D721Med (cell line): ENCODE measurements at regions not wholly inside any gene's neighbourhood (a gene's known extent, or its start where the extent isn't known, plus 50 kb on each side); places are given as distances from the start of the nearest gene placed in this dataset.

Source experiments
- DNase-seq: peaks from one replicate; pipeline ENCODE4 v3.0.0; 2011; ENCODE audit warnings: low spot score; ENCODE audit not compliant: insufficient read length
- FAIRE-seq: peaks from 2 replicates; lab custom pipeline; 2011; peaks lifted over from hg19 to GRCh38; lab: Jason Lieb, UNC
- CTCF ChIP-seq: IDR thresholded peaks from 2 replicates; pipeline ENCODE4 v1.5.1; 2012; ENCODE audit warnings: mild to moderate bottlenecking, control low read depth; ENCODE audit not compliant: insufficient read depth; ENCODE audit errors: missing control alignments

GRCh38 chr16:79658301-79659033 lies 57.9 kb upstream of the MAF start:
- no peak for TF ChIP-seq CTCF
- DNase-seq (no peak), FAIRE-seq (no peak)

GRCh38 chr16:79656553-79657115 lies 56.1 kb upstream of the MAF start:
- DNase-seq, result no peak
- no peak for TF ChIP-seq CTCF
- FAIRE-seq, result no peak

- no peak for DNase-seq
- no peak for TF ChIP-seq CTCF
- FAIRE-seq, result no peak
Observed at GRCh38 chr16:79653373-79653891, 52.9 kb upstream of the MAF start.

- FAIRE-seq (no peak), DNase-seq (no peak)
- TF ChIP-seq CTCF, result no peak
Observed at GRCh38 chr16:79651363-79651762, 50.8 kb upstream of the MAF start.
